Fibroblast of skin of right biceps (primary cell): ENCODE measurements at regions not wholly inside any gene's neighbourhood (a gene's known extent, or its start where the extent isn't known, plus 50 kb on each side); places are given as distances from the start of the nearest gene placed in this dataset.
A peak's percentile ranks its signal among the peaks of the same experiment; 100 is the strongest.

ENCODE experiments used
- DNase-seq: peaks from one replicate; pipeline ENCODE4 v3.0.0-alpha.2; 2013

DNA sequence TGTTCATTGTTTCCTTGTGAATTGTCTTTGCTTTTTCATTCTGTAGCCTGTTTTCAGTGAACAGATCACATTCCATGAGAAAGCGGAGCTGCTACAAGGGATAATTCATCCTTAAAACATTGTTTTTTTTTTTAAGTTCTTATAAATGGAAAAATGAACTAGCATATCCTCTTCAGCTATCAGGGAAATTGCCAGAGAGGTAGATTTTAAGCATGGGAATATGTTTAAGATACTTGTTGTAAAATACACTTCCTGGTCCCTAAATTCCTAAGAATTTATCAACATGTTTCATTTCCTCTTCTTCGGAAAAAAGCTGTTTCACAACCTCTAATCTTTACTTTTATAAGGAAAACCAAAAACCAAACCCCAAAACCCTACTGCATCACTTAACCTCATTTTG, 238.0 kb downstream of the POSTN start:
- peak; percentile 59 for DNase-seq

DNA sequence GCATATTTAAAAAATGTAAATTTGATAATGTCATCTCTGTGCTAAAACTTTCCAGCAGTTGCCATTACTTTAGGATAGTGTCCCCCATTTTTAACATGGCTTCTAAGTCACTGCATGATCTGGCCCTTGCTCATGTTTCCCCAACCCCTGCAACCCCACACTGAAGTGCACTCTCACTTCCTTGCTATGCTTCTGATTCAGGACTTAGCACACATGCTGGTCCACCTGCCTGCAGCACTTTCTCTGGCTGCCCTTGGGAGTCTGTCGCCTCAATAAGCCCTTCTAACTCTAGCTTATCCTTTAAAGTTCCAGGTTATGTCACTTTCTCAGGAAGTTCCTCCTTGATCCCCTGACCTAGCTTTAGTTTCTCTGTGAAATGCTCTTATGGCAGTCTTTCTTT, 241.0 kb downstream of the POSTN start:
- no peak for DNase-seq

DNA sequence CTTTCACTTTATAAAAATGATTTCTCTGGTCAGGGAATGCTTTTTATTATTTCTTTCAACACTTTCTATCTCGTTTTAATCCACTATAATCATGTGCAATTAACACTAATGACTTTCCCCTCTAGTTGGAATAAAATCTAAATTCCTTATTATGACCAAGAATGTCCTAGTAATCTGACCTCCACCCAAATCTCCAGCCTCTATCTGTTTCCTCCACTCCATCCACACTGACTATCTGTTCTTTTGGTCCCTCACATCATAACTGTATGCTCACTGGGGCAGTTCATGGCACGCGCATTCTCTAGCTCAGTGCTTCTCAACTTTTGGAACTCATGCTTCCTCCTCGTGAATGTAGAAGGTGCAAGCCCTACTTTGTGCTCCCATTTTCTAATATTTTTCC, 244.7 kb downstream of the POSTN start:
- DNase-seq, result no peak

DNA sequence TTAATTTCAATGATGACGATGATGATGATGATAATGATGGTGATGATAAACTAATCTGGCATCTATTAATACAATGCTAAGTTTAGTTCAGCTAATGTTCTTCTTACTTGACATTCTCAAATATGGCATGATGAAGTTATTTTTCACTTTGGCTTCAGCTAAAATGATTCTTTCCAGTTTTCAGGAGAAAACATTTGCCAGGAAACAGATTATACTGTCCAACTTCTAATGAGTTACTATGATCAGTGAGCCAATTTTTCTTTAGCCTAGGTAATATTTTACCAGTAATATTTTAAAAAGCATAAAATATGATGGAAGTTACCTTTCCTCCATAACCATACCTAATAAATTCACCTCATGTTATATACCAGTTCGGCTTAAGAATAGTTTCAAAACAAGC, 245.7 kb upstream of the CSNK1A1L start:
- no peak for DNase-seq

DNA sequence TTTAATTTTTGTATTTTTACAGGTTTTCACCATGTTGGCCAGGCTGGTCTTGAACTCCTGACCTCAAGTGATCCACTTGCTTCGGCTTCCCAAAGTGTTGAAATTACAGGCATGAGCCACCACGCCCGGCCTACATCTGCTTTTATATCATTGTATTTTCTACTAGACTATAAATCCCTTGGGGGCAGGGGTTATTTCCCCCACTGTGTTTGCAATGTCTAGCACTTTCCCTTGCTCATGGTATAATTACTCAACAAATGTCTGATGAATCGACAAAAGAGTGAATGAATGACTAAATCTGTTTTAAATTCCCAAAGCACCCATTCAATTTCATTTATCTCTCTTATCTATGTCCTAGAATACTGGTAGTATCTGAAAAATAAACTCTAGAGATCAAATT, 244.5 kb upstream of the CSNK1A1L start:
- DNase-seq, result no peak

DNA sequence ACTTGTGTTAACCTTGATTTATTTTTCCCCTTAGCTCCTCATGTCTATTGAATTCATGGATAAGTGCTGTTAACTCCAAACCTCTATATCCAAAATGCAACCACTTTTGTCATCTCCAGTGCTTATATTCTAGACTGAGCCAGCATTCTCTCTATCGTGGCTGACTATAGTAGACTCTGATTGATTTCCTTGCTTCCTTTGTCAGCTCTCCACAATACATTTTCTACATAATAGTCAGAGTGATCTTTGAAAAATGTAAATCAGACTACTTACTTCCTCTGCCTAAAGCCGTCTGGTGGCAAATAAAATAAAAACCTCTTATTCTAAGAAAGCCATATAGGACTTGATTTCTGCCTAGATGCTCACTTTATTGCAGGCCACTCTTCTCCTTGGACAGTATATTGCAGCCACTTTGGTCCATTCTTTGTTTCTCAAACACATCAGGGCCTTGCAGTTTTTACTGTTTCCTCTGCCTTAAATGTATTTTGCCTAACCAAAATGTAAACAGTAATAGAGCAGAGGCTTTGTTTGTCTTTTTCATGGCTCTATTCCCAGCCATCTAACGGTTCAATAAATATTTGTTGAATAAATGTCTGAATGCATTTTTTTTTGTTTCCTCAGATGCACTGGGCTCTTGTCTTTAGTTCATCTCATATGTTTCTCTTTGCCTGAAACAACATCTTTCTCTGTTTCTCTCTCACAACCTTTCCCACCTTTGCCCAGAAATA, 243.6 kb upstream of the CSNK1A1L start:
- DNase-seq, result no peak

DNA sequence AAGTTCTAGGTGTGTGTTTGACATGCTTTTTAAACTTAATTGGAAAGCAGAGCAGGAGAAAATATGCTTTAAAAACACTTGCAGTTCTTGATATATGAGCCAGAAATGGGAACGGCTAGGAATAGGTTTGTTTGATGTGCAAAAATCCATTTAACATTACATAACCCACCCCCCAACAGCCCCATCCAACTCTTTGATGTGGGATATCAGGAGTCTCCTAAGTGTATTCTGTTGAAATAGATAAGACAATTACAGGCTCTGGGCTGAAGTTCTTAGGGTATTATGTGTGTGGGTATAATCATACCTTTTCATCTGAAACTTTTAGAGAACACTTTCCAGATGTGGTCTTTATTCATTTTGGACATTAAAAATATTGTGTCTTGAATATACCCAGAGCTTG, 240.4 kb upstream of the CSNK1A1L start:
- no peak for DNase-seq

DNA sequence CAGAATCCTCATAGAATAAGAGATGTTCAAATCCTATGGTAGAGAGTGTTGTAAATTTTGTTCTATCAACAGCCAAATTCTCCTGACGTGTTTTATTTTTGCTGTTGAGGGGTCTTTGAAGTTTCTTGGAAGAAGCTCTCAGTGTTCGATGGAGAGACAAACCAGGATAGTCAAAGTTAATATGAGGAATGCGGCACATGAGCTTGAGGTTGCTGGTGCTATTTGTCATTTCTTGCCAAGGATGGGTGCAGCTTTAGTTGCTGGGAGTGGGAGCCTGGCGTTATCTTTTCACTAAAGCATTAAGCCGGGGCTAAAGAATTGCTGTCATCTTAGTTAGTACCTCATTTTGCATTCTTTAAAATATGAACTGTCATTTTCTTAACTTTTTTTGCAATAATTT, 239.9 kb upstream of the CSNK1A1L start:
- DNase-seq, result no peak

DNA sequence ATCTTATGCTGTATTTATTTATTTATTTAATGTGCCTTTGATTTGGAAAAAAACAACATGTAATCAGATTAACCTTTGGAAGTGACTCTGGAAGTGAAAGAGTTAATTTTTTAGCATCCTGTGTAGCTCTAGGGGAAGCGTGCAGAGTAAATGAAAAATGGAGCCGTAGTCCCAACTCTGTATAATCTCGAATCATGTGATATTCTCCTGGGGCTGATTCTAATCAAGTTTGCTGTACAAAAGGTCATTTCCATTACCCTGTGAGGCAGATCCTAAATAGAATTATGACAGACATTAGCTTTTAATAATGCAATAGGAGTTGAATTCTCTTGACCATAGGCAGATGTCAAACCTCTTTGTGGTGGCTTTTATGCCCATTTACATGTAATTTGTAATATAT, 238.6 kb upstream of the CSNK1A1L start:
- no peak for DNase-seq

DNA sequence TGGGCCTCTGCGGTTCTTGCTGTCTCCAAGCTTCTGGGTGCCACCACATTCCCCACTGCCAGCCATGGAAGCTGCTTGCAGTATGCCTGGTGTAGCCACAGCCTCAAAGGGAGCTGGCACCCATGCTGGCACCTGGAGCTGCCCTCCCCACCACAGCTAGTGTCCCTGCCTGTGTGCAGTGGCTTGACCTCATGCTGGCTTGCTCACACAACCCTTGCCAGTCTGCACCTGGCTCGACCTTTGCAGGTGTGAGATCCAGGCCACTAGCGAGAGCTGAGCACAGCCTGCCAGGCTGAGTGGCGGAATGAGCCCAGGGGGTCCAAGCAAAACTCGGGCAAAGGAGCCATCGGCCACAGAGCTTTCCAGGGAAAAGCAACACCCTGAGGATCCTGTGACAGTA, 236.7 kb upstream of the CSNK1A1L start:
- DNase-seq, result no peak

DNA sequence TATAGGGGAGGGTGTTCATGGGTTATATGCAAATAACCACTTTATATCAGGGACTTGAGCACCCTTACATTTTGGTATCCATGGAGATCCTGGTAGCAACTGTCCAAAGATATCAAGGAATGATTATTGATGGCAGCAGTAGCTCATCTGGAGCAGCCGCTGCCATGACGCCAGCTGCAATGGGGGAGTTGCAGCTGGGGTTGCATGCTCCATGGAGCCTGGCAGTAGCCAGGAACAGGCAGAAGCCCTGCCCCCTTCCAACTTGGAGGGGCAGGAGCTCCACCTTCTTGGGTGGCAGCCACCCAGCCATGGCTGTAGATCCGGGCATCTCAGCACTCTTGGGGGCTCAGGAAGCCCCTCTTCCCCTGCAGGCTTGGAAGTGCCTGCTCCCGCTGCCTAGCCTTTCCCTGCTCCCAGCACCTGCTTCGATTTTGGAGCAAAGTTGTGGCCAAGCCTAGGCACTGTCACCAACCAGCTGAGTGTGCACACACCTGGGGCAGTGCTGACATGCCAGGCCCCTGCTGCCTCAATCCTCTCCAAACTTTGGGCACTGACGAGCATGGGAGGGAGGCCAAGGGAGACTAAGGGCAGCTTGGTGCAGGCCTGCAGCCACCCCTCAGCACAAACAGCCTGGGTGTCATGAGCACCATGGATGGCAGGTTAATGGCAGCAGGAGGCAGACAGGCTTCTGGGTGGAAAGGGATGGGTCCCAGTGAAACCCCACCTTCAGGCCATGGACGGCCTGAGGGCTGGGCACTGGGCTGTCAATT, 235.6 kb upstream of the CSNK1A1L start:
- DNase-seq, result no peak

DNA sequence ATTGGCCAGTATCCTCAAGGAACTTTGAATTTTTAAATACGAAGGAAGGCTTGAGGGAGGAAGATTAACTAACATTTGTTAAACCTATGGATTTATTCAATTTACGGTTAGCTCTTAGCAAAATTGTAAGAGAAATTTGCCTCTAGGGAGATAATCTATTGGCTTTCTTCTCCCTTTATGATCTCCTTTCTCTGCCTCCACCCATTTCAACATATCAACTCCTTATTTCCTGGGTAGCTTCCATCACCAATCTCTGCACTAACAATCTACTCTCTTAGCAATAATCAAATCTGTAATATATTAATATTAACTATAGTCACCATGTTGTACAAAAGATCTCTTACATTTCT, 233.9 kb upstream of the CSNK1A1L start:
- no peak for DNase-seq

DNA sequence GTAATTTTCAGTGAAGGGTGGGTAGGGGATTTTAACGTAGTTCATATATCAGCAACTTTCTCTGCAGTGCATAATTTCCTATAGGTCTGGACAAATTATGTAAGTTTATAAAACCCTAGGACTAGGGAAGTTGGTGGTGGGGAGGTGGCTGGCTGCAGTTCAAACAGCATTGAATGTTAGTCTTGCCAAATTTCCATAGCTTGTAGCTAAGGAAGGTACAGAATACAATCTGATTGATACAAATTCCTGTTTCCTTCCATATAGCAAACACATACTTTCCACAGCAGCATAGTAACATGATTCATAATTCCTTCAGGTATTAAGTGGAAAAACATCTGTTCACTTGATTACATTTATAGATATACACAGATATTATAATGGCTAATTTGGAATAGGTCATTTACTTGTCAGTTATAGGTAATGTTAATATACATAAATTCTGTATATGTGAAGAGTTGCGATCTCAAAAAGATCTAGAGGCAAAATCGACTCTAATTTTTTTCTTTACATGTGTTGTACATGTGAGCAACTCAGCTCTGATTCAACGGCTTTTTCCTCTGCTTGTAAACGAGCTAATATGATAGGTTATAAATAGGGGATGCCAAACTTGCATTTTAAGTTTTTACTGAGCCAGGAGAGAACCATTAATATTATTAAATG, 233.4 kb upstream of the CSNK1A1L start:
- peak; percentile 10 for DNase-seq

DNA sequence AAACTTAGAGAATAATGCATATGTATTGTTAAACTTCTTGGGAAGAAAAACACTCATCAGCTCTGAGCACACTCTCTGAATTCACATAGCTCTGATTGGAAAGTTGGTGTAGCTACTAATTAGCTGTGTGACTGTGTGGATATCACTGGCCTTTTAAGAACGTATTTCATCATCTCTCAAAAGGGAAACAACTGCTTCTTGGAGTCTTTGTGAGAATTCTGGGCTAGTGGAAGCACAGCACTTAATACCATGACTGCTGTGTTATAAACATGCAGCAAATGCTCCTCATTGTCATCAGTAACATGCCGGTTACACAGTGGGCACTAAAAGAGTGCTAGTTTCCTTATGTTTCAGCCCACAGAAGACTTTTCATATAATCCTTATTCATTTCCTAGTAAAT, 220.9 kb upstream of the CSNK1A1L start:
- DNase-seq, result no peak

DNA sequence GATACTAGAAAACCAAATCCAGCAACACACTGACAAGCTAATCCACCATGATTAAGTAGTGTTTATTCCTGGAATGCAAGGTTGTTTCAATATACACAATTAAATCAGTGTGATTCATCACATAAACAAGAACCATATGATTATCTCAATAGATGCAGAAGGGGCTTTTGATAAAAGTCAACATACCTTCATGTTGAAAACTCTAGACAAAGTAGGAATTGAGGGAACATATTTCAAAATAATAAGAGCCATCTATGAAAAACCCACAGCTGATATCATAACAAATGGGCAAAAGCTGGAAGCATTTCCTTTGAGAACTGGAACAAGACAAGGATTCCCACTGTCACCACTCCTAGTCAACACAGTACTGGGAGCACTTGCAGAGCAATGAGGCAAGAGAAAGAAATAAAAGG, 213.6 kb upstream of the CSNK1A1L start:
- DNase-seq, result peak; percentile 81

DNA sequence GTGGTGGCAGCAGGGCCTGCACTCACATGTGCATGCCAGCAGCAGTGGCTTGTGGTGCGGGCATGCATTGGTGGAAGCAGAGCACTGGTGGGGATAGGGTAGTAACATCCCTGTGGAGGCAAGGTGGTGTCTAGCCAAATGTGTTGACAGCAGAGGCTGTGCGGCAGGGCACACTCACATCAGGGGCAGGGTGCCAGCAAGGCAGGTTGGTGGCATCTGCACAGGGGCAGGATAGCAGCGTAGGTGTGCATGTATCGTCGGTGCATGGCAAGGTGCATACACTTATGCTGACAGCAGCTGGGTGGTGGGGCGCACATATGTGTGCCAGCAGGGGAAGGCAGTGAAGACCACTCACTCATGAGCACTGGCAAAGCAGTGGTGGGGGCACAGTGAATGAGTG, 211.5 kb upstream of the CSNK1A1L start:
- DNase-seq, result no peak

DNA sequence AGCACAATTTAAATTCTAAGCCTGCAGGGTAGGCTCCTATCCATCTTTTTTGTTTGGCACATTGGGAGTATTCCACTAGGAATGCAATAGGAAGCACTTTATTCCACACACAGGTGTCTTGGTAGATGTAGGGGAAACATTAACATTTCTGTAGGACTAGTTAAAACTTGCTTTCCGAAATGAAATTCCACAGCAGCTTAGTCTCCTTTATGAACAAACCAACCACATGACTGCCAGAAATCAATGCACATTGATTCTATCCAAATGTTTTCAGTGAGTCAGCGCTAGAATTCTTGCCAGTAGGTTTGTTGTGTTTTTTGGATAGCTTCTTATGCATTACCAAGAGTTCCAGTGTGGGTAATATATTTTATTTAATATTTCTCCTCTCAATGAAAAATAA, 207.9 kb upstream of the CSNK1A1L start:
- DNase-seq, result peak; percentile 95

DNA sequence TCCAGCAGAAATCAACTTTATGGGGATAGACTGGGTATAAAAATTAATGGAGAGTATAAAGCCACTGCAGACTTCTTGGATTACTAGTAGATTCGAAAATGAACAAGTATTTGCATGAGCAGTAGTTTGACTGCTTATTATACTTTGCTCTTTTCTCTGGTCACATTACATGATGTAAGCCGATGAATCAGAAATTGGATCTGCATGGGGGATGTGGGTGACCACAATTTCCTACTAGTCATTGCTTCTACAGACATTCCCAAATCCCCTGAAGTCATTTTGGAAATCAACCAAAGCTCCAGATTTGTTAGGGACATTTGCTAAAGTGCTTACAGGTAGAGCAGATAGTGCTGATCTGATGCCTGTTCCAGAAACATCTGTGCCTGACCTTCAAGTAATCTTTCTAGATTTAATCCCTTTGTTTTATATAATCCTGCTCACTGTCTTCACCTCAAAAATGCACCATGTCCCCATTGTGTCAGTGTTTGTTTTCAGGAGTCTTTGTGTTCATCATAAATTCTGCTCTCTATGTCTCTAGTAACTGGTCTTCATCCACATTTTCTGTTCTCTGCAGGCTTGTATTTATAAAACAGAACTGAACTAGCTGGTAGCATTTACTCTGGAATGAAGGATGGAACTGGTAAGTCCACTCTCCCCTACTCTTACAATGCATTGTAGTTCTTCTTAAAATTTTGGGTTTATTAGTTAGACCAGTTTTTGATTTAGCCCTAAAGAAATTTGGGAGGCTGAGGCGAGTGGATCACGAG, 201.5 kb upstream of the CSNK1A1L start:
- peak; percentile 98 for DNase-seq

DNA sequence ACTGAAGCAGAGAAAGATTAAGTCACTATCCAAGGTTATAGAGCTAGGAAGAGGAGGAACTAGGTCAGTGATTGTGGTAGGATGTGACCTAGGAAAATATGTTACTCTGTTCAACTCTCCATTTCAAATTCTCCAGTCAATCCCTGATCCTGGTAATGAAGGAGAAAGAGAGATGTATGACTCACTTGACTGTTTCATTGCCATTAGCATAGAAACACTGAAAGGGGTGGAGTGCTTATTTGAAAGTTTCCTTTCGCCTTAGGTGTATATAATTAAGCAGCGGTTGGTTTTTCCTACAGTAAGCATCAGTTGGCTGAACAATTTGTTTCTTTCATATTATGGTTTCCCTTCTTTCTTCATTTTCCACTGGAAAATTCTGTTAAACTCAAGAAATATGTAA, 198.1 kb upstream of the CSNK1A1L start:
- peak; percentile 33 for DNase-seq

DNA sequence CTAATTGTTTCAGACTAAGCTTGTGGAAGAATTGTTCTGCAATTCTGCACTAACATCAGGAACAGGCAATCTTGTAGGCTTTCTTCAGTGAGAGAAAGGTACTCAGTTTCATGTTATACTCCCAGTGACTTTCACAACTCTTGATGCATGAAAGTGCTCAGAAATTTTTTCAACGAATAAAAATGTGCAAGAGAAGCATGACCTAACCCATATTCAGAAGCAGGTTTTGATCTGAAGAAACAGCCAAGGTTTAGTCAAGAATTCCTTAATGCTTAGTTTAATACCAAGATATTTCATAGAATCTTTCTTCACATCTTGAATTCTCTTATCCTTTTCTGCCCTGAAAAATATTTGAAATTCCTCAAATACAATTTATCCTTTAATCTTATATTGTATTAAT, 197.2 kb upstream of the CSNK1A1L start:
- peak; percentile 47 for DNase-seq

DNA sequence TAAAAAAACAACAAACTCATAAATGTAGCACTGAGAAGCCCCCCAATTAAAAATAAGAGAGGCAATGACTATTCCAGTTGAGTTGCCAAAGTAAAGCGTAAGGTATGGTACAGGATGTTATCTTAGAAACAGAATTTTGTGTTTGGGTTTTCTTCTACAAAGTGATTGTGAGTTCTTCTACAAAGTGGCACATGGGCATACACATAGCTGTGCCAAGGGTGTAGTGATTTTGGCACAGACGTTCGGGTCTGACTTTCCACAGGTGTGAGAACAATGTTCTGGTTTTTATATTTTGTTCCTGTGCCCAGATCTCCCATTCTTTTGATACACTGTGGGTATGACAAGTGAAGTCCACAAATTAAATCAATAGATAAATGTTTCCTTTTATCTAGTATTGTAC, 190.1 kb upstream of the CSNK1A1L start:
- no peak for DNase-seq

DNA sequence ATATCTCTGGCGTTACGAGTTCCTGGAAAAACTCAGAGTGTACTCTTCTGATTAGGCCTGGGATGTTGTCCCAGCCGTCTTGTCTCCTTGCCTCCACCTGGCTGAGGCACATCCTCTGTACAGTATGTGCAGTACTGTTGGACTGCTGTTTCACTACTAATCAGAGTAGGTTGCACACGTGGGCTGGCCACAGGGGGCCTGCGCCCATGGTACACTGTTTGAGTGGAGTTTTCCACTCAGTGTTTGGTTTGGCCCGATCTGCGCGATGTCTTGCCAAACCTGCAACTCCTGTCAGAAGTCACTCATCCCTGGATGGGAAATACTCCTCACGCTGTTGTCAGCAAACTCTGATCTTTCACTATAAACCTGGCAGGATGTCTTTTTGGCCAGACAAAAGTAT, 189.6 kb upstream of the CSNK1A1L start:
- DNase-seq, result peak; percentile 82

DNA sequence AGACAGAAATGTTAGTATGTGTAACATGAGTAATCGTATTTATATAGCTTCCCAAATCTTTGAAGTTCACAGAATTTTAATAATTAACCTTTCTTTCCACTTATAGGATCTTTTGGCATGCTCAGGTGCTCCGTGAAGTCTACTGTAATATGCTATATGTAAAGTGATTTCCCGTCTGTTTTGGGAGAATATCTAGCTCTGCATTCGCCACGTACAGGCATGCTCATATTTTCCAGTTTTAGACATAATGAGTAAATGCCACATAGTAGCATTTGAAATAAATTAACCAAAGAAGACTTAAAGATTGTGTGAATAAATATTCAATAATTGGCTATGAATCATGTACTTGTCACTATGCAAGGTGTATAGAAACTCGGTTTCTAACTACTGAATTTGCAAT, 189.0 kb upstream of the CSNK1A1L start:
- no peak for DNase-seq

DNA sequence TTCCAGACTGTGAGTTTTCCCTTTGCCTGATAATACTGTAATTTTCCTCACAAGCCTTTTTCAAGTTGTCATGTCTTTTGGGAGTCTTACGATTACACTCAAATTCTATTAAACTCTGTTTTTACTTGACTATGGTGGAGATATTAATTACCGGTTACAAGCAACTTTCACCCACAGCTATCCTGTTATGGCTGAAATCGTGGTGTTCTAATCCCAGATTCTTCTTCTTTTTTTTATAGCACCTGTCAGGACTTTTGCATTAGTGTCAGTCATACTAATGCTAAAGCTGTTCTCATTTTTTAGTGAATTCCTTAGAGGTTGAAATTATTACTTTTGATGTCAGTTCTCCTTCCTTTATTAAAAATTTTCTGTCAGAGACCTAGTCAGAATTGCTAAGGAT, 187.8 kb upstream of the CSNK1A1L start:
- no peak for DNase-seq
